H54 (cell line): ENCODE measurements at regions not wholly inside any gene's neighbourhood (a gene's known extent, or its start where the extent isn't known, plus 50 kb on each side); places are given as distances from the start of the nearest gene placed in this dataset.
A peak's percentile ranks its signal among the peaks of the same experiment; 100 is the strongest.

Source experiments
- DNase-seq: peaks from one replicate; pipeline ENCODE4 v3.0.0; 2011; ENCODE audit warnings: low spot score, mixed read lengths; ENCODE audit not compliant: insufficient read length
- FAIRE-seq: peaks from 3 replicates; lab custom pipeline; 2011; peaks lifted over from hg19 to GRCh38; lab: Jason Lieb, UNC
- POLR2A ChIP-seq: IDR thresholded peaks from 2 replicates; pipeline ENCODE4 v1.6.1; 2011; ENCODE audit warnings: low read depth, mild to moderate bottlenecking, low read length

- FAIRE-seq (no peak), DNase-seq (no peak)
- TF ChIP-seq POLR2A, result no peak
Measured at GRCh38 chr2:173647681-173648311, 293.1 kb downstream of the CDCA7 start.

- DNase-seq (no peak), FAIRE-seq (no peak)
- no peak for TF ChIP-seq POLR2A
Measured at GRCh38 chr2:173648816-173649215, 294.1 kb downstream of the CDCA7 start.

GRCh38 chr2:173649527-173650219 lies 295.0 kb downstream of the CDCA7 start:
- no peak for TF ChIP-seq POLR2A
- DNase-seq (no peak), FAIRE-seq (no peak)

GRCh38 chr2:173651891-173652290 lies 297.2 kb downstream of the CDCA7 start:
- FAIRE-seq (no peak), DNase-seq (no peak)
- no peak for TF ChIP-seq POLR2A

GRCh38 chr2:173652311-173652710 lies 297.6 kb downstream of the CDCA7 start:
- peak; percentile 89 for FAIRE-seq
- no peak for TF ChIP-seq POLR2A
- DNase-seq, result peak; percentile 35

- DNase-seq (peak; percentile 45), FAIRE-seq (peak; percentile 96)
- no peak for TF ChIP-seq POLR2A
Measured at GRCh38 chr2:173652767-173653431, 298.2 kb downstream of the CDCA7 start.

GRCh38 chr2:173653432-173653805 lies 298.7 kb downstream of the CDCA7 start:
- no peak for TF ChIP-seq POLR2A
- FAIRE-seq, result no peak

GRCh38 chr2:173654161-173654895 lies 299.7 kb downstream of the CDCA7 start:
- DNase-seq, result no peak
- FAIRE-seq, result no peak
- no peak for TF ChIP-seq POLR2A

More at GRCh38 chr2:173653432-173653805, 298.7 kb downstream of the CDCA7 start:
- no peak for DNase-seq

GRCh38 chr2:173654896-173655265 lies 300.2 kb downstream of the CDCA7 start:
- FAIRE-seq (no peak), DNase-seq (no peak)
- TF ChIP-seq POLR2A, result no peak

GRCh38 chr2:173656086-173656485 lies 301.4 kb downstream of the CDCA7 start:
- FAIRE-seq (no peak), DNase-seq (no peak)
- TF ChIP-seq POLR2A, result no peak

- peak; percentile 90 for FAIRE-seq
- TF ChIP-seq POLR2A, result no peak
Measured at GRCh38 chr2:173657996-173658717, 303.5 kb downstream of the CDCA7 start.

GRCh38 chr2:173658946-173659371 lies 304.3 kb downstream of the CDCA7 start:
- no peak for FAIRE-seq
- no peak for DNase-seq
- no peak for TF ChIP-seq POLR2A

More at GRCh38 chr2:173657996-173658717, 303.5 kb downstream of the CDCA7 start:
- DNase-seq, result peak; percentile 67

- FAIRE-seq (no peak), DNase-seq (no peak)
- no peak for TF ChIP-seq POLR2A
Measured at GRCh38 chr2:173659509-173659908, 304.8 kb downstream of the CDCA7 start.
